Type B pancreatic cell (in vitro differentiated cells): ENCODE measurements at regions not wholly inside any gene's neighbourhood (a gene's known extent, or its start where the extent isn't known, plus 50 kb on each side); places are given as distances from the start of the nearest gene placed in this dataset.

ENCODE experiments used
- DNase-seq: peaks from one replicate; pipeline ENCODE4 v3.0.0; 2021; ENCODE audit warnings: mixed read lengths; ENCODE audit not compliant: unreplicated experiment; ENCODE audit errors: extremely low spot score
- H3K27ac Mint-ChIP-seq: 2 replicates; pipeline ENCODE4 v1.8.0; 2021; ENCODE audit warnings: mild to moderate bottlenecking, mixed read lengths
- H3K27me3 Mint-ChIP-seq: 2 replicates; pipeline ENCODE4 v1.8.0; 2021; ENCODE audit warnings: mixed read lengths
- H3K36me3 Mint-ChIP-seq: 2 replicates; pipeline ENCODE4 v1.8.0; 2021; ENCODE audit warnings: mixed read lengths
- H3K4me1 Mint-ChIP-seq: one replicate; pipeline ENCODE4 v1.8.0; 2021; ENCODE audit warnings: mixed read lengths; ENCODE audit not compliant: unreplicated experiment
- H3K4me3 Mint-ChIP-seq: 2 replicates; pipeline ENCODE4 v1.8.0; 2021; ENCODE audit warnings: mild to moderate bottlenecking, mixed read lengths
- H3K9me3 Mint-ChIP-seq: 2 replicates; pipeline ENCODE4 v1.8.0; 2021; ENCODE audit warnings: mixed read lengths
- CTCF ChIP-seq: fragments of 200-600 bp; sonication (generic); conservative IDR thresholded peaks from 2 replicates; pipeline ENCODE4 v1.5.0; 2021; ENCODE audit warnings: antibody characterized with exemption, mild to moderate bottlenecking

GRCh38 chr9:734831-735511, 106.5 kb upstream of the DMRT1 start:
- no peak for DNase-seq
- Mint-ChIP-seq H3K4me1 (no peaks in the 10 kb centered on the region), H3K27ac (no peak overlapping the region), H3K9me3 (no peaks in the 10 kb centered on the region), H3K4me3 (no peak overlapping the region), H3K36me3 (peaks cover 52% of the 10 kb centered on the region), H3K27me3 (no peaks in the 10 kb centered on the region)
- TF ChIP-seq CTCF: no peak

GRCh38 chr9:737400-738120, 103.9 kb upstream of the DMRT1 start:
- Mint-ChIP-seq H3K4me3 (no peak overlapping the region), H3K36me3 (peaks cover 42% of the 10 kb centered on the region), H3K27me3 (no peaks in the 10 kb centered on the region), H3K27ac (peak overlapping the region; percentile 55), H3K9me3 (no peaks in the 10 kb centered on the region), H3K4me1 (no peaks in the 10 kb centered on the region)
- TF ChIP-seq CTCF: no peak
- DNase-seq: no peak

GRCh38 chr9:738209-738915, 103.1 kb upstream of the DMRT1 start:
- DNase-seq: no peak
- Mint-ChIP-seq H3K9me3 (no peaks in the 10 kb centered on the region), H3K27ac (peak overlapping the region; percentile 55), H3K4me1 (no peaks in the 10 kb centered on the region), H3K36me3 (peaks cover 48% of the 10 kb centered on the region), H3K4me3 (no peak overlapping the region), H3K27me3 (no peaks in the 10 kb centered on the region)
- no peak for TF ChIP-seq CTCF

GRCh38 chr9:739362-739761, 102.1 kb upstream of the DMRT1 start:
- H3K27ac Mint-ChIP-seq: no peak overlapping the region
- no peak overlapping the region for H3K4me3 Mint-ChIP-seq
- no peaks in the 10 kb centered on the region for H3K27me3 Mint-ChIP-seq
- H3K36me3 Mint-ChIP-seq: peaks cover 53% of the 10 kb centered on the region
- no peaks in the 10 kb centered on the region for H3K4me1 Mint-ChIP-seq
- TF ChIP-seq CTCF: no peak
- no peak for DNase-seq
- no peaks in the 10 kb centered on the region for H3K9me3 Mint-ChIP-seq

GRCh38 chr9:740221-740620, 101.3 kb upstream of the DMRT1 start:
- Mint-ChIP-seq H3K4me3 (no peak overlapping the region), H3K27ac (no peak overlapping the region), H3K9me3 (no peaks in the 10 kb centered on the region), H3K27me3 (no peaks in the 10 kb centered on the region), H3K36me3 (peaks cover 53% of the 10 kb centered on the region), H3K4me1 (no peaks in the 10 kb centered on the region)
- TF ChIP-seq CTCF: no peak
- DNase-seq: no peak
